HG03175 (cell line): ENCODE measurements at regions not wholly inside any gene's neighbourhood (a gene's known extent, or its start where the extent isn't known, plus 50 kb on each side); places are given as distances from the start of the nearest gene placed in this dataset.

Experiments
- ATAC-seq: cut with Tn5 transposase; IDR thresholded peaks from one replicate; pipeline ENCODE4 v1.9.1; 2021; ENCODE audit warnings: mild to moderate bottlenecking, moderate library complexity; ENCODE audit not compliant: unreplicated experiment

DNA sequence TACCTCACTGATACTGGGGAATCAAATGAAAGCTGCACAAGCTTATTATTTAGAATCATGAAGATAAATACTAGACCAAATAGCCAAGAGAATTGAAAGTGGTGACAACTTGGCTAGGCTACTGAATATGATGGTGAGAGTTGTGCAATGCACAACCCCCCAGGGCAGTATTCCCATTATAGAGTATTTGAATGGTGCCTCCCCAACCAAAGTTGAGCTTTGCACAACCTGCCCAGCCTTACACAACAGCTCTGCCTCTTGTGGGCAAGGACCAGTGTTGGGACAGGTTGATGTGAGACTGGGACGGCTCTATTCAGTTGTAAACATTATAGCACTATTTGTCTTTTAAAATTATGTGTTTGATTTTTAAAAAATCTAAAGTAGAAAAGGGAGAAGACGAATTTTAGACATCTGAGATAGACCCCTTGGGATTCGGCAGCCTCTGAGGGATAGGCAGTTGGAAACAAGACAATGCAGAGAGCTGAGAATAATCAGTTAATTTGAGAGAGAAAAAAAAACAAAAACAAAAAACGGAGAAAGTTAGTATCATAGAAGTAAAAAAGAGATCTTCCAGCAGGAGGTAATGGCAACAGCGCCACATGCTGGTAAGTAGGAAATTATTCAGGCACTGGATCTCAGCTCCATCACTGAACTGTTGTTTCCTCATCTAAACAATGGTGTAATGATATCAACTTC lies 91.0 kb upstream of the KCNA3 start:
- ATAC-seq: no peak

DNA sequence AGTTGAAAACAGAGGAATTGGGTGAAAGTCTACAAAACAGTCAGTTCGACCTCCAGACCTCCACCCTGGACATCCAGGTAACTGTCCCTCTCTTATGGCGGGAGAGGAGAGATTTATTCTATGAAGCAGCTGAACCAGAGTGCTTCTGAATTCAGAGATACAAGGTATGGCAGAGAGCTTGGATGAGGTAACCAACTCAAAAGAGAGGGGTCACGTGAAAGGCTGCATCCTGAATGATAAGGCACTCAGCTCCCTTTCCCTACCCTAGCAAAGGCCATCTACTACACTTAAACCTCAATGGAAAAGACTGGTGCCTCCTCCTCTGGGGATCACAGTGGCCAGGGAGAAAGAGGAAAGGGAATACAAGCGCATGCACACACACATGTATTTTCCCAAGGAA lies 88.4 kb upstream of the KCNA3 start:
- no peak for ATAC-seq

DNA sequence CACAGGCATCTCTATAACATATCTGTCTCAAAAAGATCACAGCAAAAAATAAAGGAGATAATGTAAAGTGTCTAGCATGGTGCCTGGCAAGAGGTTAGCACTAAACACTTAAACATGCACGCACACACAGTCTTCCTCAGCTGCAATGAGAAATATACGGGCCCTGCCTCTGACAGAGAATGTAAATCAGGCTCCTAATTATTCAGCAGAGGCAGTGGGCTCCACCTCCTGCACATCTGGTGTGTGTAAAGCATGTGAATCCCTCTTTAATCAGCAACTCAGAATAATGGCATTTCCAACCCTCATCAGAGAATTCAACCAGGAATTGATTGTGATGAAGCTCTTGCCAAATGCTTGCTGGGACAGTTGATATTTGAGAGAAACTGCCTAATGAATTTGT lies 85.6 kb upstream of the KCNA3 start:
- ATAC-seq: no peak

DNA sequence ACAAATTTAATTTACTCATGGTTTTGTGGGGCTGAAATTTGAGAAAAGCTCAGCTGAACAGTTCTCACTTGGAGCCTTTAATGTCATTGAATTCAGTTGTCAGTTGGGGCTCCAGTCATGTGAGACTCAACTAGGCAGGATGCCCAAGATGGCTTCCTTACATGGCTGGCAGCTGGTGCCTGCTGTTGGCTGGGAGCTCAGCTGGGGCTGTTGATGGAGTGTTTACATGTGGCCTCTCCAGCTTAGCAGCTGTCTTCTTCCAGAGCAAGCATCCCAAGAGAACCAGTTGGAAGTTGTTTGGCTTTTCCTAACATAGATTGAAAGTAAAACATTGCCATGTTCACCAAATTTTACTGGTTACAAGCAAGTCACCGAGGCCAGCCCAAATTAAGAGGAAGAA lies 81.8 kb upstream of the KCNA3 start:
- no peak for ATAC-seq

DNA sequence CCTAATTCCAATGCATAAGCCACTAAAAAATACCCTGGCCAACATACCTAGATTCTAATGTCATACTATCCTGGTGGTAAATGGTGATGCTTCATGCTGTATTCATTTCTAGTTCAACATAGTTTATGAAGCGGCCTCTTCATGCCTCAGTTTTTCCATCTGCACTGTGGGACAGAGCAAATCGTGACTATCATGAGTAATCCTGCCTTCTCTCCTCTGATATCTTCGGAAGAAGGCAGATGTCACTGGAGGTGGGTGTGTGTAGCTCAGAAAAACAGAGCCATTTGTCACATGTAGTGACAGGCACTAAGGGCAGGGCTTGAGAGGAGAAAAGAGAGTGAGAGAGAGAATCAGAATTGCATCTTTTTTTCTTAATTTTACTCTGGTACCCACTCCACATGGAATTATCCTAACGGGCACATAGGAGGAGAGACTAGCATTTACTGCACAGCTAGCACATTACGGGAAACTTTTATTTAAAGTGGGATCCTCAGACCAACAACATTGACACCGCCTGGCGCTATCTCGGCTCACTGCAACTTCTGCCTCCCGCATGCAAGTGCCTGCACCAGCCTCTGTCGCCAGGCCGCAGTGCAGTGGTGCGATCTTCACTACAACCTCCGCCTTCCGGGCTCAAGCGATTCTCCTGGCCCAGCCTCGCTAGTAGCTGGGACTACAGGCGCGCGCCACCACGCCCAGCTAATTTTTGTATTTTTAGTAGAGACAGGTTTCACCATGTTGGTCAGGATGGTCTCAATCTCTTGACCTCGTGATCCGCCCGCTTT lies 78.4 kb upstream of the KCNA3 start:
- no peak for ATAC-seq

DNA sequence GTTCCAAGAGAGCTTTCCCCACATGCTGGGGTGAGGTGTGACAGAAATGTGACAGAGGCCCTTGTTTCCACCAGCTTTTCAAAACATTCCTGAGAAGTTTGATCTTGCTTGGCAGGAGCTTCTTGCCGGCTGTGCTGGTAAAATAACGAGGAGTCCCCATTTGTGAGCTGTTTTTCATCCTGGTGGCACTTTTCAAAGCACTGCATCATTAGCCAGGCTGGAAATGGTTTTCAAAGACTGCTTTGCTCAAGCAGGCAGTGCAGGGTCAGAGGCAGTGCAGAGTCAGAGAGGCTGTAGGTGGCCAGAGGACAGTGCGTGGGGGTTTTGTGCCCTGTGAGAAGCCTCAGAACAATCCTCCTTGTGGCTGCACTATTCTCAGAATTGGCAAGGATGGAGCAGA lies 75.8 kb upstream of the KCNA3 start:
- ATAC-seq: no peak

DNA sequence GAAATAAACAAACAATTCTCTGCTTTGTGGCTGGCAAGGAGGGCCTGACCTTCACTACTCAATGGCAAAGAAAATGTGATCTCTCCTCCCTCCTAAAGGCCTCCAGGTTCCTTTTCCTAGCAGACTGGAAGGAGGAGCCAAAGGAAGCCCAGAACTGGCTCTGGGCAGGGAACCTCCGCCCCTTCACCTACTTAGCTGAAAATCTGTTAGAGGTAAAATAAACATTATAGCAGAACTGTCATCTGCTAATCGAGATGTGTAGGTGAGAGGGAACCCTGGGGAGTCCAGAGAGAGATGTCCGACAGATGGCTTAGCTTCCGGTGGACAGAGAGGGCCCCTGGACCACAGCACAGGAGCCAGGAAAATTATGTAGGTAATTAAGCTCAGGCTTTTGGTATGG lies 75.2 kb upstream of the KCNA3 start:
- ATAC-seq: no peak

DNA sequence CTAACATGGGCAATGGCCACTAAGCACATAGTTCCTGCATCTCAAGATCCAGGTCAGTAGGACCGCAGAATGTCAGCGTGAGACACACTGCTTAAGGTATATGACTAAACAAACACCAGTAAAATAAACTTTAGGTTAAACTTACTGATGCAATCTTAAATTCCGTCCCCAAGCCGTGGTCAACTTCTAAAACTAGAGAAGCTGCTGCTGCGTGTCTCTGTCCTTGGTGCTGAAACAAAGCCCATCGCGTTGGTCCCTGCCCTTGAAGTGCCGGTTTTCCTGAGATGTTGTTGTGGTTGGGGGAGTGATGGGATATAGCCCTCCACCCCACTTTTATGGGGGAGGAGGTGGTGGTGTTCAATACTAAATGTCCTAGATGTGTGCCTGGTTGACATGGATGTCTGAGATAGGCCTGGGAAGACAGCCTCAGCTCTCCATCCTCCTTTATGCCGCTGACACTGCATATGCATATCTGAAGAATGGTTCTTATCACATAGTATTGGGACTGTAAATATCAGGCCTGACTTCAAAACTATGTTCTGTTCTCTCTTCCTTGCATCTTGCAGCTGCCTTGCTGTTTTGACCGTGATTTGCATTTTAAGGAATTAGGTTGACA lies 72.0 kb upstream of the KCNA3 start:
- ATAC-seq: no peak

DNA sequence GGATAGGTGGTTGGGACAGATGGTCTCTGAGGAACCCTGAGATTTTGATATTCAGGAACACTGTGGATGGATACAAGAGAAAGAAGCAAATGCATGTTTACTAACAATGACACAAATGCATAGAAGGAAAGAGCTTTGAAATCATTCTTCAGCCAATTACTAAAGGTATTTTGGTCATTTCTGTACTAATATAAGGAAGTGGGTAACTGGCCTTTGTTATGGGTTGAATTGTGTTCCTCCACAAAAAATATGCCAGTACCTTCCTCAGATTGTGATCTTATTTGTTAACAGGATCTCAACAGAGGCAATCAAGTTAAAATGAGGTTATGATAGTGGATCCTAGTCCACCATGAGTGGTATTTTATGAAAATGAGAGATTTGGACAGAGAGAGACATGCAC lies 68.7 kb upstream of the KCNA3 start:
- no peak for ATAC-seq

DNA sequence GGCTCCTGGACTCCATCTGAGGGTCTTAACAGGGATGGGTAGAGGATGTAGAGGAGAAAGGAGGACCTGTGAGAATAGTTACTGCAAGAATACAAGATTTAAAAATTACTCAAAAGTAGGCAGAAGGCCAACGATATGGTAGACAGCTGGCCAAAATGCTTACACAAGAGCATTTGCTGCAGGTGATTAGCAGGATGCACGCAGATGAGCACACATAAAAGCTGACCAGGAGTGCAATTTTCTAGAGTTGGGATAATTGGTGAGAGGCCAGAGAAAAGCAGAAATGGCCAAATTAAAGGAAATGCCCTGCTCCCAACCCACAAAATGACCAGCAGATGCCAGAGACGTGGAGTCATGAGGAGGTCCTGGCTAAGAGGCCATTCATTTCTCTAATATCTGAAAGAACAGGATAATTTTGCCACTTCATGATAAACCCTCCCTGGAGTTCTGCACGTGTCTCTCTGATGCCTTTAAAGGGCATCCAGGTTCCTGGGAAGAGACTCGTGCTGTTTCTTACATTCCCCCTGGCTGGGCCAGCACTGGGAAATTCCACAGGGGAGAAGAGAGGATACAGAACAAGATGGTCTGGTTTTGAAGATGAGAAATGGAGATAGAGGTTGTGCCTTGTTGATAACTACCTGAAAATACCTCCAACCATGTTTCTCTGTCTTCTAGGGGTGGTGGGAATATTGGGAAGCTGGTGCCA lies 62.3 kb upstream of the KCNA3 start:
- ATAC-seq: no peak

DNA sequence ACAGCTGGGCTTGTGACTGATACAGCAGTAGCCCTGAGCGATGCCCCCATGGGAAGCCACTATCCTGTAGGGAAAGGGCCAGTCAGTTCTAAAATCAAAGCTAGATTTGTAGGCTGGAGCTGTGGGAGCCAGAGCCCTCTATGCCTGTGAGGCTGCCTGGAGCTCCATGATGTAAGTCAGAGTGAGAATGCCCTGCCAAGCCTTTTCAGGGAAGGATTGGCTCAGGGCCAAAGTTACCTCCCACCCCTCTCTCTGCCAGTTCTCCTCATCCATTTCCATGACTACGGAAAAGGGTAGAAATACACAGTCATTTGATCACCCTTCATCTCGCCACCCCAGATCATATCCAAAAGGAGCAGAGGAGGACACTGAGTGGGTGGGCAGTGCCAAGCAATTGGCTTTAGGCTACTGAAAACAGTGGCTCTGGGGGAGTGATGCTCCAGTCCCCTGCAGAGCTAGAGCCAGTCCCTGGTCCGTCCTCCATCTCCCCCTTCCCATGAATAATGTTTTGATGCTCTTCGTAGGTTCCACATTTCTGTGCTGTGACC lies 59.5 kb upstream of the KCNA3 start:
- ATAC-seq: no peak

DNA sequence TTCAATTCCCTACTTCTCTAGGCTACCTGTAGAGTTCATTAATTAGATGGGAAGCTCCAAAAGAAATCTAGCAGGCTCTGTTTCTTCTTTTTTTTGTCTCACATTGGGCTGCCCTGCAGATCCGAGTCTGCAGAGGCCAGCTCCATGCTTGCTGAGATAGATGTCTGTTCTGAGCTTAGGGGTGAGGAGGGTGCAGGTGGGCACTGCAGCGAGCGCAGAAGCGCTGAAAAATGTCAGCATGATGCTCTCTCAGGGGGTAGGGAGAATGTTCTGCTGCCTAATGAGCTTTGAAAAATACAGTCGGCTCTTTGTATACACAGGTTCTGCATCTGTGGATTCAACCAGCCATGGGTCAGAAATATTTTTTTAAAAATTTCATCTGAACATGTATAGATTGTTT lies 56.8 kb upstream of the KCNA3 start:
- no peak for ATAC-seq

DNA sequence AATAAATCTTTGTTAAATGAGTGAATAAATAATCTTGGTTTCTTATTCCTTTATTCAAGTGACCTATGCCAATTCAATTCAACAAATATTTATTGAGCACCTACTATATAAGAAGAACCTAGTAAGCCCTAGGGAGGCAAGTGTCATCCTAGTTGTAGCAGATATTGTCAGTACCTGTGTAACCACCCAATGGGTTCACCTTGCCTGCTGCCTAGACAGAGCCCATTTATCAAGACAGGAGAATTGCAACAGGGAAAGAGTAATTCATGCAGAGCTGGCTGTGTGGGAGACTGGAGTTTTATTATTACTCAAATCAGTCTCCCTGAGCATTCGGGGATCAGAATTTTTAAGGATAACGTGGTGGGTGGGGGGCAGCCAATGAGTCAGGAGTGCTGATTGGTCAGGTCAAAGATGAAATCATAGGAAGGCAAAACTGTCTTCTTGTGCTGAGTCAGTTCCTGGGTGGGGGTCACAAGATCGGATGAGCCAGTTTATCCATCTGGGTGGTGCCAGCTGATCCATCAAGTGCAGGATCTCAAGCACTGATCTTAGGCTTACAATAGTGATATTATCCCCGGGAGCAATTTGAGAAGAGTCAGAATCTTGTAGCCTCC lies 53.8 kb upstream of the KCNA3 start:
- ATAC-seq: no peak

DNA sequence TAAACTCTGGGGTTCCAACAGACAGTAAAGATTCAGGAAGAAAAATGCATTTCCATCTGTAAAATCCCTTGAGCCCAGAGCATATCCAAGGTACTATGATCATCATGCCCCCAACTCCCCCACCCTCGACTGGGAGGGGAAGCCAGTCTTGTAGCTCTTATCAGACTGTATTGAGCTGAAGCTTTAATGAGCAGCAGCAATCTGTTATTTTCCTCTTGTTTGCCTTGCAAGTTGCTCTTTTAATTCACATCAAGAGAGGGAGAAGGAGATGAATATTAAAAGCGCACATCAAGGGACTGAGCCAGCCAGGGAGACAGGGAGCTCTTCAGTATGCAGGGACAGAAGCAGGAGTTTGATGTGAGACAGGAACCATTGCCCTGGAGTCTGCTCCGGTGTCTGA lies 52.5 kb upstream of the KCNA3 start:
- ATAC-seq: no peak

DNA sequence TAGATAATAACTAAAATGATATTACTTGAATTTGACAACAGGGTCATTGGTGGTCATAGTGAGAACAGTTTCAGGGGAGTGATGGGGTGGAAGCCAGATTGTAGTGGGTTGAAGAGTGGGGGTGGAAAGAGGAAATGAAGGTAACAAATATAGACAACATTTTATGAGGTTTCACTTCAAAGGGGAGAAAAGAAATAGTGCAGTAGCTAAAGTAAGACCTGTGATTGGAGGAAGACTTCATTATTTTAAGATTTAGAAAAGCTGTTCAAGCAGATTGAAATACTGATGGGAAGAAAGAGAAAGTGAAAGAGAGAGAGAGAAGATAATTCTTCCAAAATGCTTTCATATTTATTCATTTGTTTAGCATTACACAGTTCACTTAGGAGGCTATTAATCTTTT lies 52.0 kb upstream of the KCNA3 start:
- peak; percentile 90 for ATAC-seq
